PC-9 (cell line): ENCODE measurements at regions not wholly inside any gene's neighbourhood (a gene's known extent, or its start where the extent isn't known, plus 50 kb on each side); places are given as distances from the start of the nearest gene placed in this dataset.

Experiments used
- BruUV-seq: library from RNA; stranded (reverse); fragments of 400-500 nt; replicated peaks from 2 replicates; lab custom pipeline; 2021; lab: Mats Ljungman, UMichigan
- CTCF ChIA-PET: fragments of 300-600 bp; sonication (Branson Sonifier 250); formaldehyde crosslinking; loops from one replicate; lab custom pipeline; 2022; ENCODE audit warnings: antibody characterized with exemption; lab: Charles Lee
- POLR2A ChIA-PET: fragments of 300-600 bp; sonication (Branson Sonifier 250); formaldehyde crosslinking; loops from one replicate; lab custom pipeline; 2022; ENCODE audit warnings: antibody characterized with exemption; ENCODE audit not compliant: unreplicated experiment; lab: Charles Lee
- DNase-seq, 2 experiments: peaks; one replicate each; pipeline versions ENCODE4 v3.0.0 to v3.0.0-alpha.2; 2015 to 2022; ENCODE audit warnings: mixed read lengths in 1 of 2
- H2AFZ ChIP-seq: fragments of 200-600 bp; sonication (generic); 2 replicates; pipeline ENCODE4 v1.8.1; 2017; ENCODE audit warnings: antibody characterized with exemption
- H3F3A ChIP-seq: fragments of 200-600 bp; sonication (generic); 2 replicates; pipeline ENCODE4 v1.8.1; 2017; ENCODE audit warnings: antibody characterized with exemption, mild to moderate bottlenecking, low read depth; ENCODE audit not compliant: insufficient read depth
- H3K27ac ChIP-seq: fragments of 200-600 bp; sonication (generic); 2 replicates; pipeline ENCODE4 v1.6.1; 2016; ENCODE audit warnings: mixed run types
- H3K27me3 ChIP-seq: fragments of 200-600 bp; sonication (generic); 2 replicates; pipeline ENCODE4 v1.6.1; 2016; ENCODE audit warnings: low read depth, mixed run types; ENCODE audit not compliant: insufficient read depth
- H3K36me3 ChIP-seq: fragments of 200-600 bp; sonication (generic); 2 replicates; pipeline ENCODE4 v1.6.1; 2016; ENCODE audit warnings: low read depth, mixed run types
- H3K4me1 ChIP-seq: fragments of 200-600 bp; sonication (generic); replicated peaks from 2 replicates; pipeline ENCODE4 v1.6.1; 2016; ENCODE audit warnings: mixed run types; ENCODE audit not compliant: insufficient read depth
- H3K4me2 ChIP-seq: fragments of 200-600 bp; sonication (generic); 2 replicates; pipeline ENCODE4 v1.6.1; 2017; ENCODE audit warnings: mixed run types
- H3K4me3 ChIP-seq: fragments of 200-600 bp; sonication (generic); 2 replicates; pipeline ENCODE4 v1.6.1; 2016; ENCODE audit warnings: mixed run types
- H3K79me2 ChIP-seq: fragments of 200-600 bp; sonication (generic); 2 replicates; pipeline ENCODE4 v1.6.1; 2017; ENCODE audit warnings: low read depth, mixed run types
- H3K9me2 ChIP-seq: fragments of 200-600 bp; sonication (generic); 2 replicates; pipeline ENCODE4 v1.8.1; 2017; ENCODE audit warnings: mild to moderate bottlenecking; ENCODE audit not compliant: insufficient read depth
- H3K9me3 ChIP-seq: fragments of 200-600 bp; sonication (generic); 2 replicates; pipeline ENCODE4 v1.8.1; 2016; ENCODE audit warnings: low read depth; ENCODE audit not compliant: insufficient read depth
- H4K20me1 ChIP-seq: fragments of 200-600 bp; sonication (generic); 2 replicates; pipeline ENCODE4 v1.8.1; 2017; ENCODE audit not compliant: insufficient read depth
- CTCF ChIP-seq: fragments of 200-600 bp; sonication (generic); conservative IDR thresholded peaks from 2 replicates; pipeline ENCODE4 v1.6.1; 2017; ENCODE audit warnings: mixed run types, antibody characterized with exemption, mild to moderate bottlenecking, moderate library complexity
- EZH2 ChIP-seq: fragments of 200-600 bp; sonication (generic); IDR thresholded peaks from 2 replicates; pipeline ENCODE4 v1.8.0; 2017; ENCODE audit warnings: antibody characterized with exemption, low read depth
- intact Hi-C: fragments of 100-400 bp; cut with micrococcal nuclease; formaldehyde crosslinking; loops from one replicate; pipeline ENCODE4 v1.10.0; 2022; ENCODE audit not compliant: unreplicated experiment

- Histone ChIP-seq H2AFZ (no peak overlapping the region), H3K4me3 (no peak overlapping the region), H3K4me2 (no peak overlapping the region), H3K27ac (no peak overlapping the region), H3K9me3 (peaks cover 3% of the 10 kb centered on the region; the same call in 1 of the 2 replicates), H3K27me3 (no peaks in the 10 kb centered on the region), H3K9me2 (0 out of 2 replicates have a peak, but pooled peaks cover 6% of the 10 kb centered on the region), H4K20me1 (no peaks in the 10 kb centered on the region), H3F3A (no peaks in the 10 kb centered on the region; the same call in 1 of the 2 replicates), H3K79me2 (no peaks in the 10 kb centered on the region), H3K4me1 (no peaks in the 10 kb centered on the region), H3K36me3 (no peaks in the 10 kb centered on the region)
- BruUV-seq = no TSS peak
- DNase-seq = no peak
- intact Hi-C loops = no loop called here
- TF ChIP-seq CTCF (no peak), EZH2 (no peak)
- CTCF ChIA-PET = no interaction called here
- POLR2A ChIA-PET = no interaction called here
Measured at GRCh38 chr6:122207794-122208193, 191.7 kb upstream of the HSF2 start.

GRCh38 chr6:122214605-122215318, 184.7 kb upstream of the HSF2 start:
- intact Hi-C loops = no loop called here
- no peaks in the 10 kb centered on the region for H3K36me3 ChIP-seq
- H3K27ac ChIP-seq = no peak overlapping the region
- ChIA-PET CTCF (no interaction called here), POLR2A (no interaction called here)
- H3K4me1 ChIP-seq = no peaks in the 10 kb centered on the region
- H3K9me2 ChIP-seq = no peaks in the 10 kb centered on the region
- no peak overlapping the region for H3K4me3 ChIP-seq
- no peaks in the 10 kb centered on the region for H3K79me2 ChIP-seq
- H4K20me1 ChIP-seq = no peaks in the 10 kb centered on the region
- DNase-seq = peak in 1 of 2 experiments; percentile 31
- H2AFZ ChIP-seq = no peak overlapping the region
- H3K27me3 ChIP-seq = no peaks in the 10 kb centered on the region
- no peak for TF ChIP-seq EZH2
- TF ChIP-seq CTCF = no peak
- H3F3A ChIP-seq = no peaks in the 10 kb centered on the region
- H3K9me3 ChIP-seq = no peaks in the 10 kb centered on the region
- H3K4me2 ChIP-seq = no peak overlapping the region
- BruUV-seq = no TSS peak

- no peaks in the 10 kb centered on the region for H3K36me3 ChIP-seq
- H3K4me1 ChIP-seq = no peaks in the 10 kb centered on the region
- CTCF ChIA-PET = no interaction called here
- H3K27ac ChIP-seq = no peak overlapping the region
- no peaks in the 10 kb centered on the region for H4K20me1 ChIP-seq
- H3K4me2 ChIP-seq = no peak overlapping the region
- no peak for DNase-seq
- H3K9me3 ChIP-seq = no peaks in the 10 kb centered on the region
- H3K27me3 ChIP-seq = no peaks in the 10 kb centered on the region
- H3K9me2 ChIP-seq = no peaks in the 10 kb centered on the region
- H3K4me3 ChIP-seq = no peak overlapping the region
- intact Hi-C loops = no loop called here
- TF ChIP-seq EZH2 = no peak
- H2AFZ ChIP-seq = no peak overlapping the region
- no peaks in the 10 kb centered on the region for H3F3A ChIP-seq
- POLR2A ChIA-PET = no interaction called here
- BruUV-seq = no TSS peak
- H3K79me2 ChIP-seq = no peaks in the 10 kb centered on the region
Measured at GRCh38 chr6:122220254-122220653, 179.2 kb upstream of the HSF2 start.
